ENCODE measurements at regions not wholly inside any gene's neighbourhood (a gene's known extent, or its start where the extent isn't known, plus 50 kb on each side); places are given as distances from the start of the nearest gene placed in this dataset.

- Histone ChIP-seq H3K9ac (ENCODE audit: low read depth, low read length) (no peak overlapping the region), H2BK15ac (ENCODE audit: low read depth, low read length) (no peak overlapping the region), H3K56ac (ENCODE audit: extremely low read depth, insufficient read depth, low read length) (no peak overlapping the region), H4K20me1 (ENCODE audit: insufficient read depth, low read length) (no peaks in the 10 kb centered on the region), H3K4me2 (ENCODE audit: low read depth, low read length) (no peak overlapping the region), H3K4me3 (ENCODE audit: insufficient read depth, low read depth, low read length) (no peak overlapping the region), H4K5ac (ENCODE audit: low read depth, low read length) (no peak overlapping the region), H3K36me3 (ENCODE audit: control insufficient read depth, insufficient read depth, low read length) (no peaks in the 10 kb centered on the region), H3K4me1 (ENCODE audit: control insufficient read depth, insufficient read depth, low read length) (peaks cover 2% of the 10 kb centered on the region; the same call in 1 of the 2 replicates), H4K8ac (ENCODE audit: low read depth in 2 of 2, low read length in 2 of 2) (no peak overlapping the region), H3K27ac (ENCODE audit: insufficient read depth, low read length) (no peak overlapping the region), H3K4ac (ENCODE audit: low read depth, low read length) (no peak overlapping the region), H2BK20ac (ENCODE audit: low read depth, low read length) (no peak overlapping the region), H2BK5ac (ENCODE audit: low read depth, low read length, poor library complexity, severe bottlenecking) (no peak overlapping the region), H2AK9ac (replicated peaks; ENCODE audit: low read depth, low read length, poor library complexity) (no peak overlapping the region), H3K9me3 (ENCODE audit: control insufficient read depth, insufficient read depth, low read length) (peaks cover 6% of the 10 kb centered on the region; the same call in 1 of the 2 replicates), H2BK120ac (ENCODE audit: low read depth, low read length) (no peak overlapping the region), H3K9me1 (ENCODE audit: insufficient read depth, low read length) (peaks cover 5% of the 10 kb centered on the region; the same call in 1 of the 2 replicates), H3K23ac (ENCODE audit: low read depth, low read length) (no peak overlapping the region), H2AFZ (replicated peaks; ENCODE audit: low read length, poor library complexity) (no peak overlapping the region), H3K14ac (replicated peaks; ENCODE audit: low read depth, low read length) (no peak overlapping the region), H4K91ac (ENCODE audit: insufficient read depth, low read depth, low read length) (no peak overlapping the region), H2AK5ac (ENCODE audit: low read depth, low read length) (no peak overlapping the region), H3K18ac (ENCODE audit: low read depth, low read length) (no peak overlapping the region), H3K79me1 (ENCODE audit: low read depth in 1 of 2, low read length in 2 of 2) (no peaks in the 10 kb centered on the region), H3K27me3 (ENCODE audit: control insufficient read depth, insufficient read depth, low read length) (no peaks in the 10 kb centered on the region)
- no TSS peak for BruUV-seq (replicated peaks)
- dilution Hi-C loops (cut with HindIII; ENCODE audit: low sequenced_read_pairs, unreplicated experiment) (no loop called here), in situ Hi-C loops (cut with MboI; ENCODE audit: low sequenced_read_pairs) (no loop called here), intact Hi-C loops (cut with micrococcal nuclease) (no loop called here)
- ATAC-seq (ENCODE audit: low read depth) (no peak), DNase-seq (no peak)
- WGBS, 2 experiments (ENCODE audit: extremely low coverage in 2 of 2, insufficient read length in 1 of 2), result no CpG with 5 or more reads among the region's 2 CpGs
- ChIA-PET POLR2A (ENCODE audit: unreplicated experiment) (no interaction called here), CTCF (no interaction called here)
- TF ChIP-seq USF2 (IDR thresholded peaks at IDR 0.05; ENCODE audit: low read depth, low read length) (no peak), RAD21 (IDR thresholded peaks at IDR 0.05; ENCODE audit: low read length) (no peak), ELK1 (IDR thresholded peaks at IDR 0.05; ENCODE audit: borderline replicate concordance, low read depth, low read length) (no peak), MAZ (IDR thresholded peaks at IDR 0.05; ENCODE audit: borderline replicate concordance, low read depth, low read length) (no peak), FOS (IDR thresholded peaks at IDR 0.05; ENCODE audit: low read depth, low read length) (no peak), MAFK (IDR thresholded peaks at IDR 0.05; ENCODE audit: low read depth, low read length) (no peak), RFX5 (IDR thresholded peaks at IDR 0.05; ENCODE audit: low read depth, low read length) (no peak), CTCF (conservative IDR thresholded peaks at IDR 0.05; ENCODE audit: low read depth, low read length) (no peak), MXI1 (IDR thresholded peaks at IDR 0.05; ENCODE audit: borderline replicate concordance, low read depth, low read length) (no peak), CHD1 (IDR thresholded peaks at IDR 0.05; ENCODE audit: low read depth, low read length) (no peak), BHLHE40 (IDR thresholded peaks at IDR 0.05; ENCODE audit: low read depth, low read length) (no peak), POLR2A (IDR thresholded peaks at IDR 0.05; ENCODE audit: low read depth, low read length) (no peak), SMC3 (IDR thresholded peaks at IDR 0.05; ENCODE audit: low read depth, low read length) (no peak), CEBPB (IDR thresholded peaks at IDR 0.05; ENCODE audit: low read depth, low read length) (no peak), RCOR1 (IDR thresholded peaks at IDR 0.05; ENCODE audit: insufficient replicate concordance, low read length) (no peak), NFE2L2 (IDR thresholded peaks at IDR 0.05; ENCODE audit: low read depth, low read length) (no peak)
These were observed 110.1 kb upstream of the LMO4 start for GRCh38 chr1:87218618-87219017.

Data from IMR-90 (cell line).